HPDE6-E6E7 (cell line): ENCODE measurements at regions not wholly inside any gene's neighbourhood (a gene's known extent, or its start where the extent isn't known, plus 50 kb on each side); places are given as distances from the start of the nearest gene placed in this dataset.
"Not testable (repeated sequence)": the region's sequence is repeated elsewhere in the genome, so short reads cannot be mapped to it uniquely, and the experiment has no call there.

Source experiments
- DNase-seq: peaks from one replicate; pipeline ENCODE4 v3.0.0; 2011; ENCODE audit warnings: missing footprints; ENCODE audit errors: extremely low spot score

GRCh38 chr7:131679071-131679470 is 122.6 kb upstream of the PODXL start:
- not testable (repeated sequence) for DNase-seq

DNA sequence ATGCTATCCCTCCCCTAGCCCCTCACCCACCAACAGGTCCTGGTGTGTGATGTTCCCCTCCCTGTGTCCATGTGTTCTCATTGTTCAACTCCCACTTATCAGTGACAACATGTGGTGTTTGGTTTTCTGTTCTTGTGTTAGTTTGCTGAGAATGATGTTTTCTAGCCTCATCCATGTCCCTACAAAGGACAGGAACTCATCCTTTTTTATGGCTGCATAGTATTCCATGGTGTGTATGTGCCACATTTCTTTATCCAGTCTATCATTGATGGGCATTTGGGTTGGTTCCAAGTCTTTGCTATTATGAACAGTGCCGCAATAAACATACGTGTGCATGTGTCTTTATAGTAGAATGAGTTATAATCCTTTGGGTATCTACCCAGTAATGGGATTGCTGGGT is 120.4 kb upstream of the PODXL start:
- not testable (repeated sequence) for DNase-seq

GRCh38 chr7:131674131-131674530 is 117.7 kb upstream of the PODXL start:
- DNase-seq, result no peak

GRCh38 chr7:131673576-131673975 is 117.1 kb upstream of the PODXL start:
- no peak for DNase-seq

DNA sequence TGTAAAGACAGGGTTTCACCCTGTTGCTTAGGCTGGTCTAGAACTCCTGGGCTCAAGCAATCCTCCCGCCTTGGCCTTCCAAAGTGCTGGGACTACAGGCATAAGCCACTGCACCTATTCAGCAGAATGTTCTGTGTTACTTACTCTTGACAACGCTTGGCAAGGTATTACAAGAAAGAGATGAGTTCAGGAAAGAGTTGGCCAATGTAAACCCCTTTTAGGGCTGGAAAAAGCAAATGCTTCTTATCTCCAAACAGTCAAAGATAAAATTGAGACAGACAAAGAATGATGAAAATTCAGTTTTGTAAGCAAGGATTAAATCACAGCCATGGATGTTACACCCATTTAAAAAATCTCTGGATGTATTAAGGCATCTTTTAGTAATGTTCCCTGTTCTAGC is 114.0 kb upstream of the PODXL start:
- DNase-seq, result no peak

GRCh38 chr7:131667699-131668098 is 111.3 kb upstream of the PODXL start:
- no peak for DNase-seq

DNA sequence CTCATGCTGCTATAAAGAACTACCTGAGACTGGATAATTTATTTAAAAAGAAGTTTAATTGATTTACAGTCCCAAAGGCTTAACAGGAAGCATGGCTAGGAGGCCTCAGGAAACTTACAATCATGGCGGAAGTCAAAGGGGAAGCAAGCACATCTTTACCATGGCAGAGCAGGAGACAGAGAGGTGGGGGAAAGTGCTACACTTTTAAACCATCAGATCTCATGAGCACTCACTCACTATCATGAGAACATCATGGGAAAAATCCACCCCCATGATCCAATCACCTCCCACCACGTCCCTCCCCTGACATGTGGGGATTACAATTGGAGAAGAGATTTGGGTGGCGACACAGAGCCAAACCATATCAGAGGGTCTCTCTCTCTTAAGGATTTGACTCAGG is 108.6 kb upstream of the PODXL start:
- no peak for DNase-seq

- no peak for DNase-seq
Observed at GRCh38 chr7:131664570-131664969, 108.1 kb upstream of the PODXL start.

DNA sequence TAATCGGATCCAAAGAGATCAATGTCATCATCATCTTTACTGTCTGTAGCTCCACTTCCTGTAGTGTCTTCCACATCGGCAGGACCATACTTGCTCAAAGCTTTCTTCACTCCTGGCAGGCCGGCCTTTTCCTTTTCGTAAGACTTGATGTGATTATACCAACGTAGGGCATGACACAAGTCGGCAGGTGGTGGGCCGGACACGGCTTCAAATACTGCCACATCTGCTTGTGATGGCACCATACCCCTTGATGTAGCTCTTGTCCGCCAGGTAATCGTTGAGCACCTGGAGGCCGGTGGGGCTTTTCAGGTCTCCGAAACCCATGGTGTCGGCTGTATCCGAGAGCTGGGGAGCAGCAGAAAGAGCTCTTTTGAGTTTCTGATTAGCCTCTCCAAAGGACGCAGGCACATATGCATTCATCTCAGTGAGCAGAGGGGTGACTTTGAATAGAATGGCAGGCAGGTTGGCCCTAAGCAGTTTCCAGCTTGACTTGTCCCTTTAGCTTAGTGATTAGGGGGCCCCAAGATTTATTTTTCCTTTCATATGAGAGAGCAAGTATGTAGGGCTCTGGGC is 106.0 kb upstream of the PODXL start:
- DNase-seq, result not testable (repeated sequence)

- DNase-seq, result no peak
Observed at GRCh38 chr7:131657881-131658280, 101.5 kb upstream of the PODXL start.

DNA sequence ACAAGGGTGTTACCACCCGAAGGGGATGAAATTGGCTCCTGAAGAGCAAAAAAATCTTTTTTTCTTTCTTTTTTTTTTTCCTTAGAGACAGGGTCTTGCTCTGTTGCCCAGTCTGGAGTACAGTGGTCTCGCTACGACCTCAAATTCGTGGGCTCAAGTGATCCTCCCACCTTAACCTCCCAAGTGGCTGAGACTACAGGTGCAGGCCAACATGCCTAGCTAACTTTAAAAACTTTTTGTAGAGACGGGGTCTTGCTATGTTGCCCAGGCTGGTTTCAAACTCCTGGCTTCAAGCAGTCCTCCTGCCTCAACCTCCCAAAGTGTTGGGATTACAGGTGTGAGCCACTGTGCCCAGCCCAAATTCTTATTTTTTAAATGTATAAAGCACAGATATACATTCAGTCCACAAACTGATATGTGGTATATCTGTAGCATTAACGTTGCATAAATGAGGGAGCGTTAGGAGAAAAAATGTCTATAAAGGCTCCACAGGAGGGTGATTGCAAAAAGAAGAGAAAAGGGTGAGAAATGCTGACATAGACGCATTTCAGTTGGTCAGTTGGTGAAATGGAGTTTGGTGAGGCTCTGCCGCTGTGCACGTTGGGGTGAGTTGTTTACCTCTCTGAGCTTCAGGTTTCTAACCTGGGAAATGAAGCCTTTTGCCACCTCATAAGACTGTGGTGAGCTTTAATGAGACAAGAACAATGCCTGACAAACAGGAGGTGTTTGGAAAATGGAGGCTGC is 100.7 kb upstream of the PODXL start:
- DNase-seq, result no peak

DNA sequence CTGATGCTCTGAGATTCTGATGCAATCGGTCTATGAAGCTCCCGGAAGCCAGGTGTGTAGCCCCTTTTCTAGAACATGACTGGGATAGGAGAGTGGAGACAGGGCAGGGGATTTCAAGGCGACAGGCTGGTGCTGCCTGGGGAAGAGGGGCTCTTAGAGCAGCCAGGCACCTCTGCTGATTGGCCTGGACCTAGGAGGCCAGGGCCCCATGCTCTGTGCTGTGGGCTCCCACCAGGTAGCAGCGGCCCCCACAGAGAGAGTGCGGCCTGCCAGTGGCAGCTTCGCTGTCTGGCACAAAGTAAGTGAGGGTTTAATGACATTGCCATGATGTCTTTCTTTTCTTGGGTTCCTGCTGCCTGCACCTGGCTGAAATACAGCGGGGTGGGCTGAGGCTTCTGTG is 99.4 kb upstream of the PODXL start:
- no peak for DNase-seq

- no peak for DNase-seq
Observed at GRCh38 chr7:131655447-131655846, 99.0 kb upstream of the PODXL start.

GRCh38 chr7:131654668-131655326 is 98.4 kb upstream of the PODXL start:
- DNase-seq, result peak; percentile 80

DNA sequence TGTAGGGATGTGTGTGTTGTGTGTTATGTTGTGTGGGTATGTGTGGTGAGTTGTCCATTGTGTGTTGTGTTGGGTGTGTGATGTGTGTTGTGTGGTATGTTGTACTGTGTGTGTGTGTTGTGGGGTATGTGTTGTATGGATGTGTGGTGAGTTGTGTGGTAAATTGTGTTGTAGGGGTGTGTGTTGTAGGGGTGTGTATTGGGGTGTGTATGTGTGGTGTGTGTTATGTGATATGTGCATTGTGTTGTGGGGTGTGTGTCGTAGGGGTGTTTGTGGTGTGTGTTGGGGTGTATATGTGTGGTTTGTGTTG is 97.8 kb upstream of the PODXL start:
- DNase-seq, result no peak

GRCh38 chr7:131653418-131654248 is 97.2 kb upstream of the PODXL start:
- no peak for DNase-seq

GRCh38 chr7:131652934-131653333 is 96.5 kb upstream of the PODXL start:
- DNase-seq, result no peak

DNA sequence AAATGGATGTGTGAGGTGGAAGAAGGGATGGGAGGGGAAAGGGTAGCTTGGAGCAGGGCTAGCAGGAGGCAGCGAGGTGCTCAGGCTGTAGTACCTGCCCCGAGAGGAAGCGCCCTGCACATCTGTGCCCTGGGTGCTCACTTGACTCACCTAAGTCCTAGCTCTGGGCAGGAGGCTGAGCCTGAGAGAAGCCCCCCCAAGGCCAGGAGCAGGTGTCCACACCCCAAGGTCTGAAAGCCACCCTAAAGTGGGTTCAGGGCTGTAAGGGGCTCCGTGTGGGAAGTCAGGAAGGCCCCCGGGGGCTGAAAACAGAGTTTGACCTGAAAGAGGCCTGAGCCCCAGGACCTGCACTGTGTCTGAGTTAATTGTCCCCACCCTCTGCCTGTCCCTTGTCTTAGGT is 95.8 kb upstream of the PODXL start:
- no peak for DNase-seq

DNA sequence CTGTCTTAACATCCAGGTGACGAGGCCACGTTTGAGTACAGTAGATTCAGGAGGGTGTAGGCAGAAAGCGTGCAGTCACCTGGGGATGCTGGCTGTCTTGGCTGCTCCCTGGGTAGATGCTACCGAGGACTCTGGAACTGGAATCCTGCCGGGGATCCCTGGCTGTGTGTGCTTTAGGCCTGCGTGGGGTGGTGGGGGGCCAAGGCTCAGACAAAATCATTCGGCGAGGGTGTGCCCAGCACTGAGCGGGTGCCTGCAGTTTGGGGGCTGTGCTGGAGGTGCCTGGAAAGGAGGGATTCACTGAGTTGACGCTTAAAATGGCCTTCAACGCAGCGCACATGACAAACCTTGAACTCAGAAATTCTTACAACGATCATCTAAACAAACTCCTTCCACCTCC is 93.5 kb upstream of the PODXL start:
- DNase-seq, result no peak

- no peak for DNase-seq
Observed at GRCh38 chr7:131649003-131649541, 92.6 kb upstream of the PODXL start.

DNA sequence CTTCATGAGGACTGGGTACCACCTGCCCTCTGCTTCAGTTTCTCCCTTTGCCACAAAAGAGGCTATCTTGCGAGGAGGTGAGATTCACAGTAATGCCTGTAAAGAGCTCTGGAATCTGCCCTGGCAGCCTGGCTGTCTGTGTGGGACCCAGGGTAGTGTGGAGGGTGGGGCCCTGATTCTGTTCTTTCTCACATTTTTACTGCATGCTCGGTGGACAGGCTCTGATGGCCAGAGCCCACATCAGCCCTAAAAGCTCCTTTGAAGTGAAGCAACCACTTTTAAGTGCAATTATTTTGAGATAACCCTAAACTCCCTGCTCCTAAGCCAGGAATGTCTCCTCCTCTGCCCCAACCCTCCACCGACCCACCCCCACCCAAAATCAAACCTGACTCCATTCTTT is 92.1 kb upstream of the PODXL start:
- DNase-seq, result no peak

DNA sequence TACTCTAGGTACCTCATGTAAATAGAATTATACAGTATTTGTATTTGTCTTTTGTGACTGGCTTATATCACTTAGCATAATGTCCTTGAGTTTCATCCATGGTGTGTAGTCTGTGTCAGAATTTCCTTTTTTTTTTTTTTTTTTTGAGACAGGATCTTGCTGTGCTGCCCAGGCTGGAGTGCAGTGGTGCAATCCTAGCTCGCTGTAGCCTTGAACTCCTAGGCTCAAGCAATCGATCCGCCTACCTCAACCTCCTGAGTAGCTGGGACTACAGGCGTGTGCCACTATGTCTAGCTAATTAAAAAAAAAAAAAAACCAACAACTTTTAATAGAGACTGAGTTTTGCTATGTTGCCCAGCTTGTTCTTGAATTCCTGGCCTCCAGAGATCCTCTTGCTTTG is 89.8 kb upstream of the PODXL start:
- DNase-seq, result no peak
